ENCODE measurements at regions not wholly inside any gene's neighbourhood (a gene's known extent, or its start where the extent isn't known, plus 50 kb on each side); places are given as distances from the start of the nearest gene placed in this dataset.

- no peak for DNase-seq
These were observed 100.7 kb upstream of the FAM9C start for GRCh38 chrX:13144927-13145655.

GRCh38 chrX:13142891-13143290 is 98.5 kb upstream of the FAM9C start:
- no peak for DNase-seq

- no peak for DNase-seq
These were observed 95.6 kb upstream of the FAM9C start for GRCh38 chrX:13140007-13140406.

- peak in 1 of 5 donors; percentile 41 for DNase-seq
These were observed 87.1 kb upstream of the FAM9C start for GRCh38 chrX:13131396-13132137.

- no peak for DNase-seq
These were observed 86.4 kb upstream of the FAM9C start for GRCh38 chrX:13130816-13131215.

GRCh38 chrX:13128104-13128503 is 83.7 kb upstream of the FAM9C start:
- DNase-seq, result no peak

- no peak for DNase-seq
These were observed 82.4 kb upstream of the FAM9C start for GRCh38 chrX:13126775-13127174.

- no peak for DNase-seq
These were observed 80.8 kb upstream of the FAM9C start for GRCh38 chrX:13125188-13125587.

GRCh38 chrX:13123857-13124345 is 79.5 kb upstream of the FAM9C start:
- DNase-seq, result peak in 1 of 5 donors; percentile 63

GRCh38 chrX:13123247-13123856 is 78.9 kb upstream of the FAM9C start:
- peak in 1 of 5 donors; percentile 12 for DNase-seq

- no peak for DNase-seq
These were observed 76.7 kb upstream of the FAM9C start for GRCh38 chrX:13121020-13121555.

GRCh38 chrX:13120017-13120416 is 75.6 kb upstream of the FAM9C start:
- no peak for DNase-seq

- DNase-seq, result no peak
These were observed 75.0 kb upstream of the FAM9C start for GRCh38 chrX:13119386-13119785.

- DNase-seq, result no peak
These were observed 70.9 kb upstream of the FAM9C start for GRCh38 chrX:13115146-13115855.

- DNase-seq, result no peak
These were observed 68.1 kb upstream of the FAM9C start for GRCh38 chrX:13112499-13112898.

GRCh38 chrX:13110433-13111324 is 66.3 kb upstream of the FAM9C start:
- peak in 1 of 5 donors; percentile 27 for DNase-seq

GRCh38 chrX:13109817-13110216 is 65.4 kb upstream of the FAM9C start:
- no peak for DNase-seq

GRCh38 chrX:13103914-13104274 is 59.5 kb upstream of the FAM9C start:
- DNase-seq, result no peak

GRCh38 chrX:13103188-13103913 is 58.9 kb upstream of the FAM9C start:
- DNase-seq, result no peak

GRCh38 chrX:13102636-13103035 is 58.2 kb upstream of the FAM9C start:
- no peak for DNase-seq
